Fibroblast of mammary gland (primary cell): ENCODE measurements at regions not wholly inside any gene's neighbourhood (a gene's known extent, or its start where the extent isn't known, plus 50 kb on each side); places are given as distances from the start of the nearest gene placed in this dataset.

Experiments
- DNase-seq: peaks from one replicate; pipeline ENCODE4 v3.0.0-alpha.2; 2010; ENCODE audit warnings: low read depth
- H3K4me3 ChIP-seq: 2 replicates; pipeline ENCODE4 v1.5.1; 2011; ENCODE audit warnings: low read depth, mild to moderate bottlenecking, low read length, moderate library complexity; ENCODE audit not compliant: control insufficient read depth
- CTCF ChIP-seq: conservative IDR thresholded peaks from 2 replicates; pipeline ENCODE4 v1.5.1; 2011; ENCODE audit warnings: low read depth, low read length, inconsistent platforms; ENCODE audit not compliant: control insufficient read depth, insufficient read depth

GRCh38 chr9:23172979-23173637 is 652.9 kb downstream of the ELAVL2 start:
- no peak overlapping the region for H3K4me3 ChIP-seq
- no peak for DNase-seq
- TF ChIP-seq CTCF: no peak

- H3K4me3 ChIP-seq: no peak overlapping the region
- DNase-seq: no peak
- TF ChIP-seq CTCF: no peak
These were observed 631.8 kb downstream of the ELAVL2 start for GRCh38 chr9:23194281-23194680.

DNA sequence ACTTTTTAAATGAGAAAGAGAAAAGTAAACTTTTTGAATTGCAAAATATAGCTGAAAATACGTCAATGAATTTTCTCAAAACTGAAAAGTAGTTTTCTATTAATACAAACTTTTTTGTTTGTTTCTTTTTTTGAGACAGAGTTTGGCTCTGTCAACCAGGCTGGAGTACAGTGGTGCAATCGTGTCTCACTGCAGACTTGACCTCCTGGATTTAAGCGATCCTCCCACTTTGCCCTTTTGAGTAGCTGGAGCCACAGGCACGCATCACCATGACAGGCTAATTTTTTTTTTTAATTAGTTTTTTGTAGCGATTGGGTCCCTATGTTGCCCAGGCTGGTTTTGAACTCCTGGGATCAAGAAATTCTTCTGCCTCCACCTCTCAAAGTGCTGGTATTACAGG is 610.4 kb downstream of the ELAVL2 start:
- no peak for DNase-seq
- TF ChIP-seq CTCF: no peak
- H3K4me3 ChIP-seq: no peak overlapping the region

GRCh38 chr9:23219471-23219870 is 606.6 kb downstream of the ELAVL2 start:
- TF ChIP-seq CTCF: no peak
- no peak for DNase-seq
- H3K4me3 ChIP-seq: no peak overlapping the region

DNA sequence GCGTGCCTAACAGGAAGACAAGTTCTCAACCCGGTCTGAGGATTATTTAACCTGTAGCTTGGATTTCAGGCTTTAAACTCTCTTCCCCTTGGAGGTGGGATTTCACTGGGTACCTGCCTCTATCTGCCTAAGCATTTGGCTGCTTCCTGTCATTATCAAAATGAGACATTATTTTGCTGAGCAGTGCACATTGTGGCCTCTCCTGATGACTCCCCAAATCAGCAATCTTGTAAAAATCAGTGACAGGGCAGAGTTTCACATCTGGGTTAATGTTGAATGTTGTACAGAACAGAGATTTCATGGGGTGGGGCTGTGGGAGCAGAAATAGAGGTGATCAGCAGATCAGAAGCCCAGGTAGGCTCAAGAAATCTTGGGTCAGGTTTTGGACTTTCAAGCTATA is 605.9 kb downstream of the ELAVL2 start:
- DNase-seq: no peak
- TF ChIP-seq CTCF: no peak

DNA sequence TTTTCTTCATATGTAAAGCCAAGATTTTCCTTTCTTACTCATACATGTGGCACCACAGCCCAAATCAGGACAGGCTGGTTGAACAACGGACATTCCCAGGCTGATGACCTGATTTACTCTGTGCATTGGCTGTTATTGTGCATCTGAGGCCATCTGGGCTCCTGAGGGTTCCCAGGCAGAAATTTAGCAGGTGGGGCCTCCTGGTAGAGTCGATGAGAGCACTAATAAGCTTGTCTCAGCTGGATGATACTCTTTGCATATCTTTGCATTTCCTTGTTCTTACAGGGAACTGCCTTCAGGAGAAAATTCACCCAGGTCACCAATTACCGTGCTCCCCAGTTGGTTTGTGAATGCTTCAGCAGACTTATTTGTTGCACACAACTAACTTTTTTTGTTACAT is 605.1 kb downstream of the ELAVL2 start:
- DNase-seq: no peak
- no peak for TF ChIP-seq CTCF
- H3K4me3 ChIP-seq: no peak overlapping the region

More for the DNA sequence above, 605.9 kb downstream of the ELAVL2 start:
- no peak overlapping the region for H3K4me3 ChIP-seq

- DNase-seq: no peak
These were observed 596.1 kb downstream of the ELAVL2 start for GRCh38 chr9:23229890-23230317.

More at GRCh38 chr9:23229890-23230317, 596.1 kb downstream of the ELAVL2 start:
- TF ChIP-seq CTCF: no peak
- H3K4me3 ChIP-seq: no peak overlapping the region
